GM12878 (cell line): ENCODE measurements at regions not wholly inside any gene's neighbourhood (a gene's known extent, or its start where the extent isn't known, plus 50 kb on each side); places are given as distances from the start of the nearest gene placed in this dataset.

Experiments
- ATAC-seq: fragments of 200-7000 bp; cut with Tn5 transposase; 3 replicates; pipeline ENCODE4 v1.9.1; 2020; ENCODE audit warnings: mild to moderate bottlenecking, moderate library complexity
- BruUV-seq: library from RNA; stranded (reverse); fragments of 400-500 nt; replicated peaks from 2 replicates; lab custom pipeline; 2021; lab: Mats Ljungman, UMichigan
- CTCF ChIA-PET: fragments of 300-600 bp; sonication (Branson Sonifier 250); formaldehyde crosslinking; extraction: SDS; loops from one replicate; lab custom pipeline; 2021; ENCODE audit warnings: inconsistent platforms; lab: Yijun Ruan, JAX
- POLR2A ChIA-PET: fragments of 350-600 bp; formaldehyde crosslinking; extraction: SDS; loops from one replicate; lab custom pipeline; 2021; ENCODE audit warnings: inconsistent platforms; lab: Charles Lee
- RAD21 ChIA-PET: fragments of 300-600 bp; sonication (Branson Sonifier 250); formaldehyde crosslinking; loops from one replicate; lab custom pipeline; 2023; ENCODE audit warnings: antibody characterized with exemption; ENCODE audit not compliant: unreplicated experiment; lab: Charles Lee
- SMC1A ChIA-PET: fragments of 300-600 bp; sonication (Branson Sonifier 250); formaldehyde crosslinking; loops from one replicate; lab custom pipeline; 2023; ENCODE audit not compliant: unreplicated experiment, uncharacterized antibody; lab: Charles Lee
- DNase-seq: peaks from one replicate; pipeline ENCODE4 v3.0.0-alpha.2; 2011; ENCODE audit warnings: low read depth, low spot score
- FAIRE-seq: peaks from 3 replicates; lab custom pipeline; 2011; peaks lifted over from hg19 to GRCh38; lab: Jason Lieb, UNC
- H2AFZ ChIP-seq: 2 replicates; pipeline ENCODE4 v1.6.0; 2011; ENCODE audit warnings: low read depth, low read length, control low read depth; ENCODE audit not compliant: control insufficient read depth
- H3K27ac ChIP-seq: 2 replicates; pipeline ENCODE4 v1.5.1; 2011; ENCODE audit warnings: control low read depth; ENCODE audit not compliant: control insufficient read depth, insufficient read depth
- H3K27me3 ChIP-seq, 2 experiments: replicated peaks in 1 of 2; 2 replicates each; pipeline versions ENCODE4 v1.6.0 to v1.6.1; 2011; ENCODE audit warnings: low read length in 1 of 2; ENCODE audit not compliant: control insufficient read depth in 2 of 2, insufficient read depth in 2 of 2
- H3K36me3 ChIP-seq, 2 experiments: 2 replicates each; pipeline ENCODE4 v1.5.1; 2011; ENCODE audit warnings: low read length in 1 of 2; ENCODE audit not compliant: control insufficient read depth in 2 of 2, insufficient read depth in 2 of 2
- H3K4me1 ChIP-seq: 2 replicates; pipeline ENCODE4 v1.6.1; 2011; ENCODE audit warnings: mild to moderate bottlenecking, low read length, moderate library complexity, mixed read lengths; ENCODE audit not compliant: control insufficient read depth, insufficient read depth
- H3K4me2 ChIP-seq: 2 replicates; pipeline ENCODE4 v1.6.0; 2011; ENCODE audit warnings: control low read depth; ENCODE audit not compliant: control insufficient read depth, insufficient read depth
- H3K4me3 ChIP-seq: fragments of 200-600 bp; sonication (generic); 2 replicates; pipeline ENCODE4 v1.5.1; 2016
- H3K79me2 ChIP-seq: 2 replicates; pipeline ENCODE4 v1.6.0; 2011; ENCODE audit warnings: low read length; ENCODE audit not compliant: control insufficient read depth, insufficient read depth
- H3K9ac ChIP-seq: 2 replicates; pipeline ENCODE4 v1.8.0; 2011; ENCODE audit warnings: low read length, control low read depth, mixed read lengths; ENCODE audit not compliant: control insufficient read depth, insufficient read depth
- H3K9me3 ChIP-seq: replicated peaks from 3 replicates; pipeline ENCODE4 v1.5.1; 2011; ENCODE audit warnings: mild to moderate bottlenecking, low read length; ENCODE audit not compliant: control insufficient read depth, insufficient read depth
- H4K20me1 ChIP-seq: 2 replicates; pipeline ENCODE4 v1.6.0; 2011; ENCODE audit not compliant: control insufficient read depth, insufficient read depth
- EED ChIP-seq: sonication (generic); IDR thresholded peaks from 2 replicates; pipeline ENCODE4 v1.6.1; 2016; ENCODE audit warnings: antibody characterized with exemption, low read depth
- ETV6 ChIP-seq, 2 experiments: fragments of 450-650 bp in 1 of 2; IDR thresholded peaks in 1 of 2; conservative IDR thresholded peaks in 1 of 2; 2 replicates each; pipeline ENCODE4 v1.6.1; 2014; ENCODE audit warnings: antibody characterized with exemption in 1 of 2, borderline replicate concordance in 1 of 2, low read depth in 1 of 2, mild to moderate bottlenecking in 1 of 2, moderate library complexity in 1 of 2
- HDAC6 ChIP-seq: fragments of 200-600 bp; sonication (generic); IDR thresholded peaks from one replicate; pipeline ENCODE4 v1.8.0; 2017; ENCODE audit warnings: antibody characterized with exemption; ENCODE audit not compliant: unreplicated experiment
- MTA2 ChIP-seq: fragments of 450-650 bp; IDR thresholded peaks from 2 replicates; pipeline ENCODE4 v1.6.1; 2016; ENCODE audit warnings: low read depth, mild to moderate bottlenecking, moderate library complexity
- POLR2A ChIP-seq: IDR thresholded peaks from 2 replicates; pipeline ENCODE4 v1.6.1; 2011; ENCODE audit warnings: low read depth, mild to moderate bottlenecking, low read length
- RCOR1 ChIP-seq: conservative IDR thresholded peaks from 2 replicates; pipeline ENCODE4 v1.6.1; 2012; ENCODE audit warnings: low read depth, low read length, improper control_type of control experiment
- WGBS: methylation state at CpG from one replicate; pipeline ENCODE4 v1.1.6; 2016; ENCODE audit warnings: low lambda C conversion rate; ENCODE audit not compliant: insufficient replicate concordance, insufficient coverage; ENCODE audit errors: missing lambda C conversion rate; 5-methylcytosine and 5-hydroxymethylcytosine counted together
- in situ Hi-C: fragments of 300-500 bp; cut with MboI; formaldehyde crosslinking; loops from 9 replicates; pipeline ENCODE4 v1.14.3; 2018; ENCODE audit warnings: mixed read lengths
- intact Hi-C: fragments of 100-400 bp; cut with micrococcal nuclease; formaldehyde crosslinking; loops from one replicate; pipeline ENCODE4 v1.14.2; 2022; ENCODE audit not compliant: unreplicated experiment
- TF ChIP-seq, protein P1 (sequence below): fragments of 450-650 bp; formaldehyde crosslinking; IDR thresholded peaks from 2 replicates; pipeline ENCODE4 v1.5.0; 2022; ENCODE audit warnings: mild to moderate bottlenecking, missing genetic modification characterization
- TF ChIP-seq, protein P2 (sequence below): IDR thresholded peaks from 2 replicates; pipeline ENCODE4 v1.6.1; 2012; ENCODE audit warnings: improper control_type of control experiment, low read depth, low read length; ENCODE audit not compliant: insufficient replicate concordance
- TF ChIP-seq, protein P3 (sequence below): IDR thresholded peaks from 2 replicates; pipeline ENCODE4 v1.6.1; 2012; ENCODE audit warnings: low read length, inconsistent platforms
- TF ChIP-seq, protein P4 (sequence below): fragments of 450-650 bp; IDR thresholded peaks from 2 replicates; pipeline ENCODE4 v1.6.1; 2018; ENCODE audit warnings: borderline replicate concordance, mild to moderate bottlenecking; ENCODE audit not compliant: partially characterized antibody

DNA sequence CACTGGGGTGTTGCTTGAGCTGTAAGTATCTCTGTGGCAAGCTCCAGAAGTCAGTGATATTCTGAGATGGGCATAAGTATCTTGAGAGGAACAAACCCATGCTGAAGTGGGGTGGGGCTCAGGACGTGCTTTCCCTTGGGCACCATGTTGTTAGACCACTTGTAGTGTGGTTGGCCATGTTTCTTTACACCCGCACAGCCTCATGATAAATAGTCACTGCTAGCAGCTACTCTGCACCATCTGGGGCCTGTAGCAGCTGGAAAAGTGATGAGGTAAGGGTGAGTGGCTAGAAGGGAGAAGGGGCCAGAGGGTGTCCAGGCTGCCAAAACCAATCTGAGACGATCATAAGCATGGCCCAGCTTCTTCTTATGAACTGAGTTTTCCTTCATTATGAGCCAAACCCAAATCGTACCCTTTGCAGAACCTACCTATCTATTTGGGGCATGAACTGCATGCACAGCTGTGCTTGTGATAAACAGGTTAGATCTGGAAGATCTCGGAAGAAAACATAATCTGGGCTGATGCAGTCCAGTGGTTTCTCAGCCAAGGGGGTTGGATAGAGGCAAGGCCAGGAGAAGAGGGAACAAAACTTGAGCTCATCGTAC is 91.9 kb upstream of the IRF2BP2 start:
- in situ Hi-C loops (no loop called here), intact Hi-C loops (no loop called here)
- Histone ChIP-seq H3K9ac (no peak overlapping the region), H3K27me3 (no peaks in the 10 kb centered on the region), H3K27ac (no peak overlapping the region), H3K79me2 (no peaks in the 10 kb centered on the region), H3K4me2 (no peak overlapping the region), H3K9me3 (no peaks in the 10 kb centered on the region; the same call in 2 of the 3 replicates), H3K4me3 (no peak overlapping the region), H2AFZ (no peak overlapping the region), H3K4me1 (peaks cover 17% of the 10 kb centered on the region), H3K36me3 (no peaks in the 10 kb centered on the region), H4K20me1 (no peaks in the 10 kb centered on the region)
- WGBS = 78% methylated on average over 6 of the region's 6 CpGs
- POLR2A ChIA-PET = interaction anchor here (1.1 to 3.0 kb wide), 7 partner anchors 15 to 101 kb away, joined by 3 to 13 read pairs (median 6); no protein-coding TSS in a partner anchor
- DNase-seq = no peak
- no peak for ATAC-seq
- no peak for FAIRE-seq
- CTCF ChIA-PET = interaction anchor here (0.6 to 3.8 kb wide), 9 partner anchors 9 to 66 kb away, joined by 3 to 15 read pairs (median 5); no protein-coding TSS in a partner anchor
- SMC1A ChIA-PET = interaction anchor here (0.5 to 12.3 kb wide), 15 partner anchors 17 to 270 kb away, joined by 3 to 255 read pairs (median 4); no protein-coding TSS in a partner anchor
- RAD21 ChIA-PET = interaction anchor here (0.7 to 7.0 kb wide), 7 partner anchors 23 to 231 kb away, joined by 3 to 98 read pairs (median 4); partner anchors contain the start of gene IRF2BP2
- no TSS peak for BruUV-seq
- TF ChIP-seq, protein P1, sequence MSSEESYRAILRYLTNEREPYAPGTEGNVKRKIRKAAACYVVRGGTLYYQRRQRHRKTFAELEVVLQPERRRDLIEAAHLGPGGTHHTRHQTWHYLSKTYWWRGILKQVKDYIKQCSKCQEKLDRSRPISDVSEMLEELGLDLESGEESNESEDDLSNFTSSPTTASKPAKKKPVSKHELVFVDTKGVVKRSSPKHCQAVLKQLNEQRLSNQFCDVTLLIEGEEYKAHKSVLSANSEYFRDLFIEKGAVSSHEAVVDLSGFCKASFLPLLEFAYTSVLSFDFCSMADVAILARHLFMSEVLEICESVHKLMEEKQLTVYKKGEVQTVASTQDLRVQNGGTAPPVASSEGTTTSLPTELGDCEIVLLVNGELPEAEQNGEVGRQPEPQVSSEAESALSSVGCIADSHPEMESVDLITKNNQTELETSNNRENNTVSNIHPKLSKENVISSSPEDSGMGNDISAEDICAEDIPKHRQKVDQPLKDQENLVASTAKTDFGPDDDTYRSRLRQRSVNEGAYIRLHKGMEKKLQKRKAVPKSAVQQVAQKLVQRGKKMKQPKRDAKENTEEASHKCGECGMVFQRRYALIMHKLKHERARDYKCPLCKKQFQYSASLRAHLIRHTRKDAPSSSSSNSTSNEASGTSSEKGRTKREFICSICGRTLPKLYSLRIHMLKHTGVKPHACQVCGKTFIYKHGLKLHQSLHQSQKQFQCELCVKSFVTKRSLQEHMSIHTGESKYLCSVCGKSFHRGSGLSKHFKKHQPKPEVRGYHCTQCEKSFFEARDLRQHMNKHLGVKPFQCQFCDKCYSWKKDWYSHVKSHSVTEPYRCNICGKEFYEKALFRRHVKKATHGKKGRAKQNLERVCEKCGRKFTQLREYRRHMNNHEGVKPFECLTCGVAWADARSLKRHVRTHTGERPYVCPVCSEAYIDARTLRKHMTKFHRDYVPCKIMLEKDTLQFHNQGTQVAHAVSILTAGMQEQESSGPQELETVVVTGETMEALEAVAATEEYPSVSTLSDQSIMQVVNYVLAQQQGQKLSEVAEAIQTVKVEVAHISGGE (CRISPR knock-in tag) = no peak
- TF ChIP-seq ETV6 (conservative IDR thresholded peaks at IDR 0.05 in 1 of 2, IDR thresholded peaks at IDR 0.05 in 1 of 2; ENCODE audit: borderline replicate concordance in 1 of 2, low read depth in 1 of 2) = no peak
- TF ChIP-seq EED = no peak
- TF ChIP-seq HDAC6 = no peak
- TF ChIP-seq, protein P2, sequence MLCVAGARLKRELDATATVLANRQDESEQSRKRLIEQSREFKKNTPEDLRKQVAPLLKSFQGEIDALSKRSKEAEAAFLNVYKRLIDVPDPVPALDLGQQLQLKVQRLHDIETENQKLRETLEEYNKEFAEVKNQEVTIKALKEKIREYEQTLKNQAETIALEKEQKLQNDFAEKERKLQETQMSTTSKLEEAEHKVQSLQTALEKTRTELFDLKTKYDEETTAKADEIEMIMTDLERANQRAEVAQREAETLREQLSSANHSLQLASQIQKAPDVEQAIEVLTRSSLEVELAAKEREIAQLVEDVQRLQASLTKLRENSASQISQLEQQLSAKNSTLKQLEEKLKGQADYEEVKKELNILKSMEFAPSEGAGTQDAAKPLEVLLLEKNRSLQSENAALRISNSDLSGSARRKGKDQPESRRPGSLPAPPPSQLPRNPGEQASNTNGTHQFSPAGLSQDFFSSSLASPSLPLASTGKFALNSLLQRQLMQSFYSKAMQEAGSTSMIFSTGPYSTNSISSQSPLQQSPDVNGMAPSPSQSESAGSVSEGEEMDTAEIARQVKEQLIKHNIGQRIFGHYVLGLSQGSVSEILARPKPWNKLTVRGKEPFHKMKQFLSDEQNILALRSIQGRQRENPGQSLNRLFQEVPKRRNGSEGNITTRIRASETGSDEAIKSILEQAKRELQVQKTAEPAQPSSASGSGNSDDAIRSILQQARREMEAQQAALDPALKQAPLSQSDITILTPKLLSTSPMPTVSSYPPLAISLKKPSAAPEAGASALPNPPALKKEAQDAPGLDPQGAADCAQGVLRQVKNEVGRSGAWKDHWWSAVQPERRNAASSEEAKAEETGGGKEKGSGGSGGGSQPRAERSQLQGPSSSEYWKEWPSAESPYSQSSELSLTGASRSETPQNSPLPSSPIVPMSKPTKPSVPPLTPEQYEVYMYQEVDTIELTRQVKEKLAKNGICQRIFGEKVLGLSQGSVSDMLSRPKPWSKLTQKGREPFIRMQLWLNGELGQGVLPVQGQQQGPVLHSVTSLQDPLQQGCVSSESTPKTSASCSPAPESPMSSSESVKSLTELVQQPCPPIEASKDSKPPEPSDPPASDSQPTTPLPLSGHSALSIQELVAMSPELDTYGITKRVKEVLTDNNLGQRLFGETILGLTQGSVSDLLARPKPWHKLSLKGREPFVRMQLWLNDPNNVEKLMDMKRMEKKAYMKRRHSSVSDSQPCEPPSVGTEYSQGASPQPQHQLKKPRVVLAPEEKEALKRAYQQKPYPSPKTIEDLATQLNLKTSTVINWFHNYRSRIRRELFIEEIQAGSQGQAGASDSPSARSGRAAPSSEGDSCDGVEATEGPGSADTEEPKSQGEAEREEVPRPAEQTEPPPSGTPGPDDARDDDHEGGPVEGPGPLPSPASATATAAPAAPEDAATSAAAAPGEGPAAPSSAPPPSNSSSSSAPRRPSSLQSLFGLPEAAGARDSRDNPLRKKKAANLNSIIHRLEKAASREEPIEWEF = no peak
- TF ChIP-seq, protein P3, sequence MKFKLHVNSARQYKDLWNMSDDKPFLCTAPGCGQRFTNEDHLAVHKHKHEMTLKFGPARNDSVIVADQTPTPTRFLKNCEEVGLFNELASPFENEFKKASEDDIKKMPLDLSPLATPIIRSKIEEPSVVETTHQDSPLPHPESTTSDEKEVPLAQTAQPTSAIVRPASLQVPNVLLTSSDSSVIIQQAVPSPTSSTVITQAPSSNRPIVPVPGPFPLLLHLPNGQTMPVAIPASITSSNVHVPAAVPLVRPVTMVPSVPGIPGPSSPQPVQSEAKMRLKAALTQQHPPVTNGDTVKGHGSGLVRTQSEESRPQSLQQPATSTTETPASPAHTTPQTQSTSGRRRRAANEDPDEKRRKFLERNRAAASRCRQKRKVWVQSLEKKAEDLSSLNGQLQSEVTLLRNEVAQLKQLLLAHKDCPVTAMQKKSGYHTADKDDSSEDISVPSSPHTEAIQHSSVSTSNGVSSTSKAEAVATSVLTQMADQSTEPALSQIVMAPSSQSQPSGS = no peak
- TF ChIP-seq RCOR1 = no peak
- TF ChIP-seq POLR2A = no peak
- TF ChIP-seq, protein P4, sequence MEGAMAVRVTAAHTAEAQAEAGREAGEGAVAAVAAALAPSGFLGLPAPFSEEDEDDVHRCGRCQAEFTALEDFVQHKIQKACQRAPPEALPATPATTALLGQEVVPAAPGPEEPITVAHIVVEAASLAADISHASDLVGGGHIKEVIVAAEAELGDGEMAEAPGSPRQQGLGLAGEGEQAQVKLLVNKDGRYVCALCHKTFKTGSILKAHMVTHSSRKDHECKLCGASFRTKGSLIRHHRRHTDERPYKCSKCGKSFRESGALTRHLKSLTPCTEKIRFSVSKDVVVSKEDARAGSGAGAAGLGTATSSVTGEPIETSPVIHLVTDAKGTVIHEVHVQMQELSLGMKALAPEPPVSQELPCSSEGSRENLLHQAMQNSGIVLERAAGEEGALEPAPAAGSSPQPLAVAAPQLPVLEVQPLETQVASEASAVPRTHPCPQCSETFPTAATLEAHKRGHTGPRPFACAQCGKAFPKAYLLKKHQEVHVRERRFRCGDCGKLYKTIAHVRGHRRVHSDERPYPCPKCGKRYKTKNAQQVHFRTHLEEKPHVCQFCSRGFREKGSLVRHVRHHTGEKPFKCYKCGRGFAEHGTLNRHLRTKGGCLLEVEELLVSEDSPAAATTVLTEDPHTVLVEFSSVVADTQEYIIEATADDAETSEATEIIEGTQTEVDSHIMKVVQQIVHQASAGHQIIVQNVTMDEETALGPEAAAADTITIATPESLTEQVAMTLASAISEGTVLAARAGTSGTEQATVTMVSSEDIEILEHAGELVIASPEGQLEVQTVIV = no peak
- no peak for TF ChIP-seq MTA2
